HepG2 (cell line): ENCODE measurements at regions not wholly inside any gene's neighbourhood (a gene's known extent, or its start where the extent isn't known, plus 50 kb on each side); places are given as distances from the start of the nearest gene placed in this dataset.
A peak's percentile ranks its signal among the peaks of the same experiment; 100 is the strongest.

Experiments used
- DNMT3B ChIP-seq: conservative IDR thresholded peaks from 2 replicates; pipeline ENCODE4 v1.6.1; 2016; ENCODE audit warnings: missing biosample characterization, control low read depth
- ELK4 ChIP-seq: sonication (generic); formaldehyde crosslinking; IDR thresholded peaks from 2 replicates; pipeline ENCODE4 v1.9.0; 2021; ENCODE audit warnings: missing genetic modification reagents, borderline replicate concordance
- ETV6 ChIP-seq: sonication (generic); formaldehyde crosslinking; conservative IDR thresholded peaks from 2 replicates; pipeline ENCODE4 v1.4.0; 2020; ENCODE audit warnings: missing genetic modification reagents
- FIP1L1 ChIP-seq: fragments of 200-400 bp; formaldehyde crosslinking; IDR thresholded peaks from 2 replicates; pipeline ENCODE4 v1.6.1; 2018; ENCODE audit warnings: low read depth, mild to moderate bottlenecking, low read length, moderate library complexity, borderline replicate concordance; ENCODE audit not compliant: insufficient read depth
- FOXA3 ChIP-seq: IDR thresholded peaks from 2 replicates; pipeline ENCODE4 v1.6.1; 2016; ENCODE audit warnings: missing genetic modification reagents, missing compliant biosample characterization
- FOXJ3 ChIP-seq: sonication (generic); formaldehyde crosslinking; IDR thresholded peaks from 2 replicates; pipeline ENCODE4 v1.4.0; 2020; ENCODE audit warnings: missing genetic modification reagents, mild to moderate bottlenecking, borderline replicate concordance
- PHF20 ChIP-seq: sonication (generic); formaldehyde crosslinking; IDR thresholded peaks from 2 replicates; pipeline ENCODE4 v1.5.0; 2020; ENCODE audit warnings: mild to moderate bottlenecking, missing genetic modification reagents
- SMARCC2 ChIP-seq: fragments of 450-650 bp; IDR thresholded peaks from 2 replicates; pipeline ENCODE4 v1.6.1; 2017; ENCODE audit warnings: antibody characterized with exemption, mild to moderate bottlenecking
- XBP1 ChIP-seq: sonication (generic); formaldehyde crosslinking; IDR thresholded peaks from 2 replicates; pipeline ENCODE4 v1.5.0; 2020; ENCODE audit warnings: missing genetic modification reagents
- ZNF142 ChIP-seq: sonication (generic); formaldehyde crosslinking; IDR thresholded peaks from 2 replicates; pipeline ENCODE4 v1.4.0; 2020; ENCODE audit warnings: missing genetic modification reagents
- ZNF256 ChIP-seq: sonication (generic); formaldehyde crosslinking; conservative IDR thresholded peaks from 2 replicates; pipeline ENCODE4 v1.4.0; 2020; ENCODE audit warnings: missing genetic modification reagents
- ZNF296 ChIP-seq: sonication (generic); formaldehyde crosslinking; conservative IDR thresholded peaks from 2 replicates; pipeline ENCODE4 v1.5.0; 2020; ENCODE audit warnings: mild to moderate bottlenecking, missing genetic modification reagents
- ZNF501 ChIP-seq: sonication (generic); formaldehyde crosslinking; IDR thresholded peaks from 2 replicates; pipeline ENCODE4 v1.5.1; 2020; ENCODE audit warnings: mild to moderate bottlenecking, moderate library complexity, missing genetic modification reagents
- ZNF83 ChIP-seq: sonication (generic); formaldehyde crosslinking; IDR thresholded peaks from 2 replicates; pipeline ENCODE4 v1.4.0; 2020; ENCODE audit warnings: missing genetic modification reagents, mild to moderate bottlenecking, borderline replicate concordance
- TF ChIP-seq, protein P1 (sequence below): IDR thresholded peaks from 2 replicates; pipeline ENCODE4 v1.6.1; 2016; ENCODE audit warnings: low read depth, missing genetic modification reagents, missing compliant biosample characterization

- TF ChIP-seq ZNF142 (CRISPR knock-in tag) (no peak), XBP1 (CRISPR knock-in tag) (no peak), FIP1L1 (no peak), ELK4 (CRISPR knock-in tag) (no peak), ZNF256 (CRISPR knock-in tag) (no peak), PHF20 (CRISPR knock-in tag) (no peak), DNMT3B (CRISPR knock-in tag) (no peak), ZNF501 (CRISPR knock-in tag) (no peak), ETV6 (CRISPR knock-in tag) (no peak), SMARCC2 (no peak), FOXA3 (peak; percentile 30; the same call in 1 of the 2 replicates), FOXJ3 (CRISPR knock-in tag) (no peak), ZNF296 (CRISPR knock-in tag) (no peak), ZNF83 (CRISPR knock-in tag) (no peak)
- TF ChIP-seq, protein P1, sequence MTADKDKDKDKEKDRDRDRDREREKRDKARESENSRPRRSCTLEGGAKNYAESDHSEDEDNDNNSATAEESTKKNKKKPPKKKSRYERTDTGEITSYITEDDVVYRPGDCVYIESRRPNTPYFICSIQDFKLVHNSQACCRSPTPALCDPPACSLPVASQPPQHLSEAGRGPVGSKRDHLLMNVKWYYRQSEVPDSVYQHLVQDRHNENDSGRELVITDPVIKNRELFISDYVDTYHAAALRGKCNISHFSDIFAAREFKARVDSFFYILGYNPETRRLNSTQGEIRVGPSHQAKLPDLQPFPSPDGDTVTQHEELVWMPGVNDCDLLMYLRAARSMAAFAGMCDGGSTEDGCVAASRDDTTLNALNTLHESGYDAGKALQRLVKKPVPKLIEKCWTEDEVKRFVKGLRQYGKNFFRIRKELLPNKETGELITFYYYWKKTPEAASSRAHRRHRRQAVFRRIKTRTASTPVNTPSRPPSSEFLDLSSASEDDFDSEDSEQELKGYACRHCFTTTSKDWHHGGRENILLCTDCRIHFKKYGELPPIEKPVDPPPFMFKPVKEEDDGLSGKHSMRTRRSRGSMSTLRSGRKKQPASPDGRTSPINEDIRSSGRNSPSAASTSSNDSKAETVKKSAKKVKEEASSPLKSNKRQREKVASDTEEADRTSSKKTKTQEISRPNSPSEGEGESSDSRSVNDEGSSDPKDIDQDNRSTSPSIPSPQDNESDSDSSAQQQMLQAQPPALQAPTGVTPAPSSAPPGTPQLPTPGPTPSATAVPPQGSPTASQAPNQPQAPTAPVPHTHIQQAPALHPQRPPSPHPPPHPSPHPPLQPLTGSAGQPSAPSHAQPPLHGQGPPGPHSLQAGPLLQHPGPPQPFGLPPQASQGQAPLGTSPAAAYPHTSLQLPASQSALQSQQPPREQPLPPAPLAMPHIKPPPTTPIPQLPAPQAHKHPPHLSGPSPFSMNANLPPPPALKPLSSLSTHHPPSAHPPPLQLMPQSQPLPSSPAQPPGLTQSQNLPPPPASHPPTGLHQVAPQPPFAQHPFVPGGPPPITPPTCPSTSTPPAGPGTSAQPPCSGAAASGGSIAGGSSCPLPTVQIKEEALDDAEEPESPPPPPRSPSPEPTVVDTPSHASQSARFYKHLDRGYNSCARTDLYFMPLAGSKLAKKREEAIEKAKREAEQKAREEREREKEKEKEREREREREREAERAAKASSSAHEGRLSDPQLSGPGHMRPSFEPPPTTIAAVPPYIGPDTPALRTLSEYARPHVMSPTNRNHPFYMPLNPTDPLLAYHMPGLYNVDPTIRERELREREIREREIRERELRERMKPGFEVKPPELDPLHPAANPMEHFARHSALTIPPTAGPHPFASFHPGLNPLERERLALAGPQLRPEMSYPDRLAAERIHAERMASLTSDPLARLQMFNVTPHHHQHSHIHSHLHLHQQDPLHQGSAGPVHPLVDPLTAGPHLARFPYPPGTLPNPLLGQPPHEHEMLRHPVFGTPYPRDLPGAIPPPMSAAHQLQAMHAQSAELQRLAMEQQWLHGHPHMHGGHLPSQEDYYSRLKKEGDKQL, result peak; percentile 52; the same call in 1 of the 2 replicates
Observed at GRCh38 chr12:20175704-20176388, 192.5 kb upstream of the PDE3A start (continued).
